CD4-positive, alpha-beta T cell treated with Interleukin-10 for 1 hour (primary cell): ENCODE measurements at regions not wholly inside any gene's neighbourhood (a gene's known extent, or its start where the extent isn't known, plus 50 kb on each side); places are given as distances from the start of the nearest gene placed in this dataset.
"Not testable (repeated sequence)": the region's sequence is repeated elsewhere in the genome, so short reads cannot be mapped to it uniquely, and the experiment has no call there.

Experiments used
- DNase-seq: peaks from one replicate; pipeline ENCODE4 v3.0.0-alpha.2; 2020

GRCh38 chr16:17983114-17983513 lies 353.4 kb downstream of the NPIPA8 start:
- no peak for DNase-seq

GRCh38 chr16:17977260-17977659 lies 359.3 kb downstream of the NPIPA8 start:
- DNase-seq, result no peak

GRCh38 chr16:17972460-17972943 lies 364.0 kb downstream of the NPIPA8 start:
- DNase-seq, result no peak

- no peak for DNase-seq
Measured at GRCh38 chr16:17970816-17971331, 365.7 kb downstream of the NPIPA8 start.

DNA sequence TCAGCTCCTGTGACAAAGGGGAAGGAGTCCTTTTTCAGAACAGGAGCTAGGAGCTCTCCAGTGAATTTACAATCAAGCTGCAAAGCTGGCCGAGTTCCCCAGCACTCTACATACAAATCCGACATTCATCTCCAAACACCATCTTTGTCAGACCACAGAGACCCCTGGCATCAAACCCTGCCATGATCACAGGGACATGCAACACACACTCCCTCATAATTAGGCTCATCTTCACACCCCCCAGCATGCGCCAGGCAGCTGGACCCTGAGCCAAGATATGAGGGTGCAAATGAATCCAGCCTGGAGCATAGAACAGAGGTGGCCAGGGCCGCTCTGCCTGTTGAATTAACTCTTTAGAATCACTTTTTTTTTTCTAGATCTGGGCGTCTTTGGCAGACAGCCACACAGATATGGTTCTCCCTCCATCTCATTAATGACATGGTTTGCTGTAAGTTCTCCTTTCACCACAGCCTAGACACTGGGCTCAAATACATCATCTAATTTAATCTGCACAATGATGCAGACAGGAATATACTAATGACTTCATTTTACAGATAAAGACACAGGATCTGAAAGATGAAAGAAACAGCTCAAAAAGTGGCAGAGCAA lies 366.3 kb downstream of the NPIPA8 start:
- no peak for DNase-seq

- DNase-seq, result no peak
Measured at GRCh38 chr16:17965133-17965900, 371.2 kb downstream of the NPIPA8 start.

GRCh38 chr16:17964196-17964595 lies 372.3 kb downstream of the NPIPA8 start:
- no peak for DNase-seq

DNA sequence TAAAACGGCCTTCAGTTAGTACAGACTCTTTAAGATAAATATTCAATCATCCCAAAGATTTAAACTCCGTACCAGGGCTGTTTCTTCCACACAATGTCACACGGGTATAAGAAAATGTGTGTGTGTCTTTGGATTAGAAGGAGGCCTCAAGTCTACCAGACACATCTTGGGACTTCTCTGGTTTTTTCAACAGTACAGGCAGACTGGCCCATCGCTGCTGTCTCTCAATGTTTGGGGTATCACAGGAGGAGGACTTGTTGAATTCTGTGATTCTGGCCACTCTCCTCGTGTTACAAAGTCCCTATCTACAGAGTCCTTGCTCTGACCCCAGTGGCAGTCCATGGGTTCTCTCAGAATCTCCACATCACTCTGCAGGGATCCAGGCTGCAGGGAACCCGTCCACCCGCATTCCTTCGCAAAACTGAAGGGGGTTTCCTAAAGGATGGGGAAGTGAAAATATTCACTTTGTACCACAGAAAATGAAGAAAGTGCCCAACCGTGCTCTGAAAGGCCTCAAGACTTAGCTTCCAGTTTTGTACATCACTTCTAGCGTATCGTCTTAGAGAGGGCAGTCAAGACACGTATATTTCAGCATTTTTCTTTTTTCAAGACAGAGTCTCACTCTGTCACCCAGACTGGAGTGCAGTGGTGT lies 373.2 kb downstream of the NPIPA8 start:
- no peak for DNase-seq

DNA sequence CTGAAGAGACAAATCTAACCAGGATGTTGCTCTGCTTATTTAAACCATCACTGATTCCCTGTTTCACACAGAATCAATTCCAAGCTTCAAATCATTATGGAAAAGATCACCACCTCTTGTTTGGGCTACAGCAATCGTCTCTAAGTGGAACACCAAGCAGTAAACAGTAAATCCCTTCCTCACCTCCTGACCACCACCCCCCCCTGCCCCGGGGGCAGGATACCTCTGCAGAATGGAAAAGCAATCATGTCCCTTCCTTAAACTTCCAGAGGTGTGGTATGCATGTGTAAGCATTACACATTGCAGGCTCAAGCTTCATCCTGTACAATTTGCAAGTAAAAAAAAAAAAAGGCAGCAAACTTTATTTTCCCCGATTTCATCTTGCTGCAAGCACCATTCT lies 373.8 kb downstream of the NPIPA8 start:
- no peak for DNase-seq

DNA sequence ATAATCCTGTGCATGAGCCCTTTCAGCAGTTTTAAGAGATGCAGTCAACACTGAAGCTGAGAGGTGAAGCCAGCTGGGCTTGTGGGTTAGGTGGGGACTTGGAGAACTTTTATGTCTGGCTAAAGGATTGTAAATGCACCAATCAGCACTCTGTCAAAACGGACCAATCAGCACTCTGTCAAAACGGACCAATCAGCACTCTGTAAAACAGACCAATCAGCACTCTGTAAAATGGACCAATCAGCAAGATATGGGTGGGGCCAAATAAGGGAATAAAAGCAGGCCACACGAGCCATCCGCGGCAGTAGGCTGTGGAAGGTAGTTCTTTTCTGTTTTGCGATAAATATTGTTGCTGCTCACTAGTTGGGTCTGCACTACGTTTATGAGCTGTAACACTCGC lies 374.7 kb downstream of the NPIPA8 start:
- not testable (repeated sequence) for DNase-seq

DNA sequence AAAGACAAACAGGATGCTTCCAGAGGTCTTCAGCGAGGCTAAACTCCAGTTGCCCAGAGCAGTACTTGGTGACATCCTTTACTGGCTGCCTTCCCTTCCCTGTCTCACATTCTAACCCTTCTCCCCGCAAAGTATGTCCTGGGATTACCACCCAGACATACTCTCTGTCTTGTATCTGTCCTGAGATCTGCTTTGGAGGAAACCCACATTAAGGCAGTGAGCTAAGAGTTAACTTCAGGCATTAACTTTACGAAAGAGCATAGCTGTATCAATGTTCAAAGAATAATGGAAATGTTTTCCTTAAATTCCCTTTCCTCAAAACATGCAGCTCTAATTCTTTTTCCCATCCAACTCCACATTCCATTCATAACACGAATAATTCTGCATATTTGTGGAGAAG lies 385.2 kb downstream of the NPIPA8 start:
- no peak for DNase-seq

GRCh38 chr16:17949982-17950250 lies 386.6 kb downstream of the NPIPA8 start:
- no peak for DNase-seq

GRCh38 chr16:17949141-17949981 lies 387.2 kb downstream of the NPIPA8 start:
- DNase-seq, result no peak

GRCh38 chr16:17947637-17948036 lies 388.9 kb downstream of the NPIPA8 start:
- DNase-seq, result no peak

GRCh38 chr16:17947165-17947564 lies 389.4 kb downstream of the NPIPA8 start:
- no peak for DNase-seq

DNA sequence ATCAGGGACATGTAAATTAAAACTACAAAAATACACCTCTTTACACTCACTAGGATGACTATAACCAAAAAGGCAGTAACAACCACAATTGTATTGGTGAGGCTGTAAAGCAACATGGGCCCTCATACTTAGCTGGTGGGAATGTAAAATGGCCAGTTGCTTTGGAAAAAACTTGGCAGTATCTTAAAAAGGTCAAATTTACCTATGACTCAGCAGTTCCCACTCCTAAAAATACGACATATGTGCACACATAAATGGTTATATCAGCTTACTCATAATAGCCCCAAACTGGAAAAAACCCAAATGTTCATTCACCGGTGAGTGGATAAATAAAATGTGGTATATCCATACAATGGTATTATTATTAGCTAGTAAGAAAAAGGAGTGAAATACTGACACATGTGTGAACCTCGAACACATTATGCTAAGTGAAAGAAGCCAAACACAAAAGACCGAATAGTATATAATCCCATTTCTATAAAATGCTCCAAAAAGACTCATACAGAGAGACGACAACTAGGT lies 391.4 kb downstream of the NPIPA8 start:
- no peak for DNase-seq

DNA sequence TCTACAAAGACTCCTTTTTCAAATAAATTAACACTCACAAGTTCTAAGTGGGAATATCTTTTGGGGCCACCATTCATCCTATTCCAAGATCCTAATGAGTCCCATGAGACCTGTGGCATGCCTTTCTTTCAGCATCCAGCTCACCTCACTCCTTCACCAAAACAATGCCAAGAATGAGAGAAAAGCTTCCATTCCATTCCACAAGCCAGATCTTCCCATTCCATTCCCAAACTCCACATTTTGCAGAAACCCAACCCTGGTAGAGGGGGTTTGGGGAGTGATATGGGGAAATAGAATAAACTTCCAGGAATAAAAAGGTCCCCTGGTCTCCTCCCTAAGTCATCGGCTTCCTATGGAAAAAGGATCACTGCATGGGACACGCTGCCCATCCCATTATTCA lies 392.2 kb downstream of the NPIPA8 start:
- DNase-seq, result no peak

GRCh38 chr16:17942067-17942466 lies 394.5 kb downstream of the NPIPA8 start:
- no peak for DNase-seq

DNA sequence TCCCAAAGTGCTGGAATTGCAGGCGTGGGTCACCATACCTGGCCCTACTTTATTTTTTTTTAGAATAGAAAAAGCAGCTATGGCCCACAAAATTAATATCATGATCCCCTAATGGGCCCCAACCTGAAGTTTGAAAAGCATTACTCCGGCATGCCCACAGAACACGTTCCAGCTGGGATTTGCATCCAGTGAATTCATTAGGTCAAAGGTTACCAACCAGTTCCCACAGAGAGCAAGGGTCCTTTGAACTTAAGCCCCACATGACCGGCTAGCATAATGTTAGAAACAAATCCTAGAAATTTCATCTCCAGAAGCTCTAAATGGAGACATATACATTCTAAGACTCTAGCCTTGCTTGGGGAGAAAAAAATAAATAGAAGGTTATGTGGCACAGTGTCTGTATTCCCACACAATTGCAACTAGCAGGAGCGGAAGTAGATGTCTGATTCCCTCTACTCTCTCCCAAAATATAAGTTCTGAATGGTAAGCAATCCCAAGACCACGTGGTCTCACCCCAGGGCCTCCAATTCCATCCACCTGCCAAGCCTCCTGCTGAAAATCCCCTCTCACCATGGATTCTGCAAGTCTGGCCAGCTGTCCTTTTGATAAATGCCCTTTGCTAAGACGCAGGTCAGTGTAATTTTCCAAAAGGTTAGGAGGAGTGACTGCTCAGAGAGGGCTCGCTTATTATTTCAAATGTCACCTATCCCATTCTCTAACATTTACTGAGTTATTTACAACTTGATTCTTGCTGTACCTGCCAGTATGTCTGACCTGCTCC lies 395.8 kb downstream of the NPIPA8 start:
- no peak for DNase-seq

DNA sequence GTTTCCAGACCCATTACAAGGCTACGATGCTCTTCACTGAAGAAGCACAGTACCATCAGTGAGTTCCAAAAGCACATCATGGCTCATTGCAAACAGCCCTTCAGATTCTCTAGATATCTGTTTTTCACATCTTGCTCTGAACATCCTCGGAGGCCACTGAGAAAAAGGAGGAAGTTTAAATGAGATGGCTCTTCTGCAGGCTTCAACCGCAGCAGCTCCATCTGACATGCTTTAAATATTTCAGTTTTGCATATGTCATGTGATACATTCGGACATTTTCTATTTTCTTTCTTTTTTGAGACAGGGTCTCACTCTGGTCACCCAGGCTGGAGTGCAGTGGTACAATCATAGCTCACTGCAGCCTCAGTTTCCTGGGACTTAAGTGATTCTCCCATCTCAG lies 396.8 kb downstream of the NPIPA8 start:
- no peak for DNase-seq

- DNase-seq, result no peak
Measured at GRCh38 chr16:17939122-17939536, 397.4 kb downstream of the NPIPA8 start.

DNA sequence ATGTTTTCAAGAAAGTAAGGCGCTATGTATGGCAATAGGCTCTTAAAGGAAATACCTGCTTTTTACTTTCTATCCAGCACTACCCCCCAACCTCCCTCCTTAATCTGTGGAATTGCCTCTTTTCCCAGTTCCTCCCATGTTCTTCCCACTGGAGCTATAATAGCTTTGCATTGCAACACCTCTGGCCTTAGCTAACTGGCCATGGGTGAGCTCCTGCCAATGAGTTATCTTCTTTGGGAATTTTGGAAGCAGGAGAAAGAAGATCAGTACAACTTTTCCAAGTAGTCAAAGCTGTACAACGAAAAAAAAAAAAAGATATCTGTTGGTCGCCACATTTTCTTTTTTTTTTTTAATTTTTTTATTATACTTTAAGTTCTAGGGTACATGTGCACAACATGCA lies 398.0 kb downstream of the NPIPA8 start:
- DNase-seq, result no peak
